CD14-positive monocyte (primary cell): ENCODE measurements at regions not wholly inside any gene's neighbourhood (a gene's known extent, or its start where the extent isn't known, plus 50 kb on each side); places are given as distances from the start of the nearest gene placed in this dataset.
A peak's percentile ranks its signal among the peaks of the same experiment; 100 is the strongest.

Experiments used
- DNase-seq, 3 donors: peaks; one replicate each; pipeline ENCODE4 v3.0.0-alpha.2; 2011 to 2022
- H2AFZ ChIP-seq: 2 replicates; pipeline ENCODE4 v1.6.0; 2012; ENCODE audit warnings: mild to moderate bottlenecking, low read depth, low read length, inconsistent platforms; ENCODE audit not compliant: insufficient read depth, poor library complexity, severe bottlenecking
- H3K27ac ChIP-seq, 2 donors: 1 replicate in 1 of 2; 2 replicates in 1 of 2; pipeline ENCODE4 v1.5.1; 2012 to 2013; ENCODE audit warnings: low read length in 2 of 2, control low read depth in 1 of 2, inconsistent platforms in 1 of 2, low read depth in 1 of 2, mild to moderate bottlenecking in 1 of 2
- H3K27me3 ChIP-seq, 2 donors: one replicate each; pipeline versions ENCODE4 v1.6.0 to v1.6.1; 2011 to 2013; ENCODE audit warnings: low read length in 2 of 2; ENCODE audit not compliant: control insufficient read depth in 2 of 2, insufficient read depth in 2 of 2
- H3K36me3 ChIP-seq, 2 donors: replicated peaks in 1 of 2; 1 replicate in 1 of 2; 2 replicates in 1 of 2; pipeline versions ENCODE4 v1.5.1 to v1.6.1; 2012 to 2013; ENCODE audit warnings: low read length in 2 of 2, control low read depth in 1 of 2, inconsistent platforms in 1 of 2, mild to moderate bottlenecking in 1 of 2; ENCODE audit not compliant: insufficient read depth in 2 of 2, control insufficient read depth in 1 of 2
- H3K4me1 ChIP-seq, 2 donors: 1 replicate in 1 of 2; 2 replicates in 1 of 2; pipeline versions ENCODE4 v1.5.1 to v1.6.1; 2012 to 2013; ENCODE audit warnings: low read length in 2 of 2, control low read depth in 1 of 2, inconsistent platforms in 1 of 2, mild to moderate bottlenecking in 1 of 2, moderate library complexity in 1 of 2; ENCODE audit not compliant: insufficient read depth in 2 of 2, control insufficient read depth in 1 of 2
- H3K4me2 ChIP-seq: replicated peaks from 2 replicates; pipeline ENCODE3; 2012; ENCODE audit warnings: low read length, moderate library complexity, mild to moderate bottlenecking; ENCODE audit not compliant: poor library complexity, severe bottlenecking; ENCODE audit errors: extremely low read depth
- H3K4me3 ChIP-seq, 3 experiments: fragments of 200-600 bp in 1 of 3; sonication (generic) in 1 of 3; replicated peaks in 1 of 3; 1 replicate in 2 of 3; 2 replicates in 1 of 3; pipeline ENCODE4 v1.5.1; 2011 to 2013; ENCODE audit warnings: low read length in 3 of 3, mild to moderate bottlenecking in 3 of 3, control low read depth in 2 of 3, low read depth in 2 of 3, inconsistent platforms in 1 of 3, moderate library complexity in 1 of 3
- H3K79me2 ChIP-seq: 2 replicates; pipeline ENCODE4 v1.6.0; 2012; ENCODE audit warnings: mild to moderate bottlenecking, control low read depth, inconsistent platforms, low read length, moderate library complexity; ENCODE audit not compliant: insufficient read depth
- H3K9ac ChIP-seq: 2 replicates; pipeline ENCODE4 v1.6.0; 2017; ENCODE audit warnings: low read length, mild to moderate bottlenecking; ENCODE audit not compliant: insufficient read depth, poor library complexity, severe bottlenecking
- H3K9me3 ChIP-seq, 2 donors: replicated peaks in 1 of 2; 1 replicate in 1 of 2; 2 replicates in 1 of 2; pipeline versions ENCODE4 v1.5.1 to v1.6.1; 2012 to 2013; ENCODE audit warnings: low read length in 2 of 2, control low read depth in 1 of 2; ENCODE audit not compliant: control insufficient read depth in 1 of 2, insufficient read depth in 1 of 2
- H4K20me1 ChIP-seq: 2 replicates; pipeline ENCODE4 v1.6.0; 2012; ENCODE audit warnings: mild to moderate bottlenecking, low read length, control low read depth, moderate library complexity; ENCODE audit not compliant: insufficient read depth
- H3K27ac Mint-ChIP-seq, 7 donors: one replicate each; pipeline ENCODE4 v1.8.0; 2020; ENCODE audit warnings: mild to moderate bottlenecking in 7 of 7, mixed read lengths in 7 of 7, moderate library complexity in 6 of 7, inconsistent platforms in 2 of 7
- H3K27me3 Mint-ChIP-seq, 3 donors: one replicate each; pipeline ENCODE4 v1.8.0; 2021 to 2022; ENCODE audit warnings: low read depth in 3 of 3, mild to moderate bottlenecking in 3 of 3, mixed read lengths in 3 of 3, moderate library complexity in 3 of 3, inconsistent platforms in 1 of 3
- H3K36me3 Mint-ChIP-seq, 2 donors: one replicate each; pipeline ENCODE4 v1.8.0; 2020; ENCODE audit warnings: mixed read lengths in 2 of 2, inconsistent platforms in 1 of 2, mild to moderate bottlenecking in 1 of 2
- H3K4me1 Mint-ChIP-seq: one replicate; pipeline ENCODE4 v1.8.0; 2020; ENCODE audit warnings: mild to moderate bottlenecking, mixed read lengths
- H3K4me3 Mint-ChIP-seq, 2 donors: one replicate each; pipeline ENCODE4 v1.8.0; 2020; ENCODE audit warnings: mild to moderate bottlenecking in 2 of 2, mixed read lengths in 2 of 2, moderate library complexity in 1 of 2
- H3K9me3 Mint-ChIP-seq, 7 donors: one replicate each; pipeline ENCODE4 v1.8.0; 2020 to 2022; ENCODE audit warnings: mixed read lengths in 7 of 7, mild to moderate bottlenecking in 6 of 7, moderate library complexity in 6 of 7, inconsistent platforms in 2 of 7
- WGBS: methylation state at CpG from one replicate; pipeline ENCODE4 v1.1.5; 2013; ENCODE audit warnings: missing lambda C conversion rate; ENCODE audit not compliant: insufficient coverage; 5-methylcytosine and 5-hydroxymethylcytosine counted together
- intact Hi-C, 2 donors: fragments of 100-400 bp; cut with micrococcal nuclease; formaldehyde crosslinking; loops; one replicate each; pipeline versions ENCODE4 v1.15.0 to v1.15.1; 2023
- TF ChIP-seq, protein P1 (sequence below): fragments of 200-600 bp; IDR thresholded peaks from one replicate; pipeline ENCODE4 v1.8.0; 2022; ENCODE audit warnings: antibody characterized with exemption, mild to moderate bottlenecking

DNA sequence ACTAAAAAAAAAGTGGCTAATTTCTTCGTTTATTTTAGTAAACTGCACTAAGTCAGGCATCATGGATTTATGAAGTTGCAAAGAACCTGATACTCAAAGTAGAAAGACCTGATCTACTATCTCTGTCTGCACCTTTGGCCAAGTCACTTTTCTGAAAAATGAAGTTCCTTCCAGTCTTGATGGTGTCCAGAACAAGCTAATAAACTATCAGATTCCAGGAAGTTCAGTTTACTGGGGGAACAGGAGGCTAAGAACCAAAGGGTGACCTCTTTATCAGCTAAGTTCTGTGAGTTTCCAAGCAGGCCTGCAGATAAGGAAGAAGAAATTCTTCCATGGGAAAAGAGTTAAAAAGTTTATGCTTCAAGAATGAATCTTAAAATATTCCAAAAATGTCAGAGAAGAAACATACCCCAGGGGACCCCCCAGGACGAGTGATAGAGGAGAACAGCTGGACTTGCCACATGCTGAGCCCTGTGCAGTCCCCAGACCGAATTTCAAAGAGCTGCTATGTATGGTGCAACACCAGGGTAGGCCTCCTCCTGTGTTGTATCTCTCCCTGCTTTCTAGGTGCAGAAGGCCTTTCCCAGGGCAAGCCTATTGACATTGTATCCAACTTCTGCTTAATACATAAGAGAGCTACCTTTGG lies 72.8 kb upstream of the FGGY start:
- Histone ChIP-seq H3K4me3 (no peak overlapping the region), H3K27ac (no peak overlapping the region), H3K9ac (no peak overlapping the region), H3K27me3 (no peaks in the 10 kb centered on the region), H3K4me1 (peaks cover 11 to 22% of the 10 kb centered on the region in 2 donors), H3K36me3 (no peaks in the 10 kb centered on the region), H4K20me1 (no peaks in the 10 kb centered on the region), H3K4me2 (no peak overlapping the region), H3K9me3 (no peaks in the 10 kb centered on the region), H2AFZ (no peak overlapping the region), H3K79me2 (no peaks in the 10 kb centered on the region)
- intact Hi-C loops, result no loop called here
- H3K9me3 Mint-ChIP-seq, result peaks cover 0 to 2% (median 0%) of the 10 kb centered on the region in 7 donors
- H3K27ac Mint-ChIP-seq, result no peak overlapping the region
- H3K4me3 Mint-ChIP-seq, result no peak overlapping the region
- no peak for DNase-seq
- WGBS, result 86% methylated on average over 1 of the region's 3 CpGs
- H3K4me1 Mint-ChIP-seq, result peaks cover 33% of the 10 kb centered on the region
- H3K27me3 Mint-ChIP-seq, result no peaks in the 10 kb centered on the region
- H3K36me3 Mint-ChIP-seq, result no peaks in the 10 kb centered on the region
- TF ChIP-seq, protein P1, sequence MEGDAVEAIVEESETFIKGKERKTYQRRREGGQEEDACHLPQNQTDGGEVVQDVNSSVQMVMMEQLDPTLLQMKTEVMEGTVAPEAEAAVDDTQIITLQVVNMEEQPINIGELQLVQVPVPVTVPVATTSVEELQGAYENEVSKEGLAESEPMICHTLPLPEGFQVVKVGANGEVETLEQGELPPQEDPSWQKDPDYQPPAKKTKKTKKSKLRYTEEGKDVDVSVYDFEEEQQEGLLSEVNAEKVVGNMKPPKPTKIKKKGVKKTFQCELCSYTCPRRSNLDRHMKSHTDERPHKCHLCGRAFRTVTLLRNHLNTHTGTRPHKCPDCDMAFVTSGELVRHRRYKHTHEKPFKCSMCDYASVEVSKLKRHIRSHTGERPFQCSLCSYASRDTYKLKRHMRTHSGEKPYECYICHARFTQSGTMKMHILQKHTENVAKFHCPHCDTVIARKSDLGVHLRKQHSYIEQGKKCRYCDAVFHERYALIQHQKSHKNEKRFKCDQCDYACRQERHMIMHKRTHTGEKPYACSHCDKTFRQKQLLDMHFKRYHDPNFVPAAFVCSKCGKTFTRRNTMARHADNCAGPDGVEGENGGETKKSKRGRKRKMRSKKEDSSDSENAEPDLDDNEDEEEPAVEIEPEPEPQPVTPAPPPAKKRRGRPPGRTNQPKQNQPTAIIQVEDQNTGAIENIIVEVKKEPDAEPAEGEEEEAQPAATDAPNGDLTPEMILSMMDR, result no peak

DNA sequence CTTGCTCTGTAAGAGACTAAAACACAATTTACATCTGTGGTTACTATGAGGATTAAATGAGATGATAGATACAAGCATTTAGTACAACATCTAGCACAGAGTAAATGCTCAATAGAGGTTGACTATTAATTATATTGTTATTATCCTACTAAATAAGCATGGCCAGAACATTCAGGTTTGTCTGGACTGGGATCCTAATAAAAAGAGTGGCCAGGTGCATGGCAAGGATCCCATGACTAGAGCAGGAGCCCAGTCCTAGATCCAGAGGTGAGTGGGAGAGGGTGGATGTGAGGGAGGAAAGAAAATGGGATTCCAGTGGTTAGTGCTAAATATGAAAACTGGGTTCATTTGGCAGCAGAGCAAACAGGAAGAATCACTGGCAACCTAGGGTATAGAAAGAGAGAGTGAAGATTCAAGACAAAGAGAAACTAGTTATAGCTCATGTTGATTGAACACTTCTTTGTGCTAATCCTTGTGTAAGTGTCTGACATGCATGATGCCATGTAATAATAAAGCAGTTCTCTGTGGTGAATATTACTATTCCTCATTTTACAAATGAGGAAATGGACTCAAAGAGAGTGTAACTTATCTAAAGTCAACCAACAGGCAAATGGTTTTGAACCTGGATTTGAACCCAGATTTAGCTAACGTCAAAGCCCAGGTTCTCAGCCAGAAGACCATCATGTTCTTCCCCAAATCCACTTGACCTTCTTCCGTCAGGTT lies 71.1 kb upstream of the FGGY start:
- H3K9ac ChIP-seq, result no peak overlapping the region
- H3K4me2 ChIP-seq, result no peak overlapping the region
- H3K4me3 Mint-ChIP-seq, result no peak overlapping the region
- intact Hi-C loops, result no loop called here
- TF ChIP-seq, protein P1, result no peak
- H3K9me3 Mint-ChIP-seq, result peaks cover 0 to 2% (median 0%) of the 10 kb centered on the region in 7 donors
- H3K4me1 Mint-ChIP-seq, result peaks cover 36% of the 10 kb centered on the region
- H3K36me3 ChIP-seq, result no peaks in the 10 kb centered on the region
- H3K79me2 ChIP-seq, result no peaks in the 10 kb centered on the region
- no peak overlapping the region for H2AFZ ChIP-seq
- no peaks in the 10 kb centered on the region for H3K36me3 Mint-ChIP-seq
- WGBS, result 86% methylated on average over 1 of the region's 2 CpGs
- no peak overlapping the region for H3K4me3 ChIP-seq
- peak overlapping the region in 4 of 7 donors; percentile 14 to 48 (median 36) for H3K27ac Mint-ChIP-seq
- H3K27me3 Mint-ChIP-seq, result no peaks in the 10 kb centered on the region
- H3K27ac ChIP-seq, result no peak overlapping the region
- H3K9me3 ChIP-seq, result no peaks in the 10 kb centered on the region
- H4K20me1 ChIP-seq, result no peaks in the 10 kb centered on the region
- peaks cover 11 to 18% of the 10 kb centered on the region in 2 donors for H3K4me1 ChIP-seq
- DNase-seq, result peak in 1 of 3 donors; percentile 9
- H3K27me3 ChIP-seq, result no peaks in the 10 kb centered on the region
